GM12878 (cell line): ENCODE measurements at regions not wholly inside any gene's neighbourhood (a gene's known extent, or its start where the extent isn't known, plus 50 kb on each side); places are given as distances from the start of the nearest gene placed in this dataset.

Experiments
- ASH2L ChIP-seq: fragments of 300-600, 200-600 bp; sonication (generic); IDR thresholded peaks from 2 replicates; pipeline ENCODE4 v1.6.1; 2017; ENCODE audit warnings: low read depth, mild to moderate bottlenecking, borderline replicate concordance
- CEBPB ChIP-seq, 2 experiments: fragments of 150-350 bp in 1 of 2; IDR thresholded peaks; 2 replicates each; pipeline ENCODE4 v1.6.1; 2012 to 2014; ENCODE audit warnings: low read depth in 2 of 2, low read length in 2 of 2, borderline replicate concordance in 1 of 2, inconsistent platforms in 1 of 2
- CEBPZ ChIP-seq: fragments of 150-350 bp; IDR thresholded peaks from 2 replicates; pipeline ENCODE4 v1.6.1; 2016; ENCODE audit warnings: low read depth, low read length
- CTCF ChIP-seq, 3 experiments: IDR thresholded peaks in 2 of 3; conservative IDR thresholded peaks in 1 of 3; 2 replicates each; pipeline ENCODE4 v1.5.1; 2011; ENCODE audit warnings: low read depth in 3 of 3, low read length in 3 of 3, mild to moderate bottlenecking in 3 of 3, control low read depth in 2 of 3, moderate library complexity in 2 of 3, inconsistent platforms in 1 of 3, mixed read lengths in 1 of 3; ENCODE audit not compliant: control insufficient read depth in 2 of 3, insufficient read depth in 1 of 3; ENCODE audit errors: extremely low read depth in 1 of 3
- EZH2 ChIP-seq: IDR thresholded peaks from 2 replicates; pipeline ENCODE4 v1.6.1; 2012; ENCODE audit warnings: low read depth, mild to moderate bottlenecking, control low read depth, inconsistent platforms, low read length, borderline replicate concordance; ENCODE audit not compliant: control insufficient read depth
- IRF3 ChIP-seq: fragments of 450-650 bp; IDR thresholded peaks from 2 replicates; pipeline ENCODE4 v1.6.1; 2014; ENCODE audit warnings: mild to moderate bottlenecking
- MEF2B ChIP-seq: fragments of 450-650 bp; IDR thresholded peaks from 2 replicates; pipeline ENCODE4 v1.6.1; 2018; ENCODE audit warnings: mild to moderate bottlenecking, moderate library complexity; ENCODE audit not compliant: partially characterized antibody, poor library complexity, severe bottlenecking
- MTA3 ChIP-seq: IDR thresholded peaks from 2 replicates; pipeline ENCODE4 v1.6.1; 2012; ENCODE audit warnings: low read length, inconsistent platforms, borderline replicate concordance
- MYC ChIP-seq: IDR thresholded peaks from 2 replicates; pipeline ENCODE4 v1.6.1; 2011; ENCODE audit warnings: mild to moderate bottlenecking, low read length, moderate library complexity, inconsistent platforms; ENCODE audit not compliant: insufficient read depth, insufficient replicate concordance, insufficient read length, severe bottlenecking
- POLR2A ChIP-seq: IDR thresholded peaks from 2 replicates; pipeline ENCODE4 v1.6.1; 2011; ENCODE audit warnings: low read depth, mild to moderate bottlenecking, low read length
- SMAD1 ChIP-seq: fragments of 450-650 bp; IDR thresholded peaks from 2 replicates; pipeline ENCODE4 v1.6.1; 2018; ENCODE audit warnings: mild to moderate bottlenecking, low read depth; ENCODE audit not compliant: partially characterized antibody
- STAT3 ChIP-seq: IDR thresholded peaks from 2 replicates; pipeline ENCODE4 v1.6.1; 2011; ENCODE audit warnings: low read depth, low read length, improper control_type of control experiment
- TAF1 ChIP-seq: IDR thresholded peaks from 2 replicates; pipeline ENCODE4 v1.6.1; 2011; ENCODE audit warnings: mild to moderate bottlenecking, low read depth, low read length, borderline replicate concordance
- ZBED1 ChIP-seq: IDR thresholded peaks from 2 replicates; pipeline ENCODE4 v1.6.1; 2016; ENCODE audit warnings: borderline replicate concordance
- TF ChIP-seq, protein P1 (sequence below): fragments of 450-650 bp; conservative IDR thresholded peaks from 2 replicates; pipeline ENCODE4 v1.6.1; 2017; ENCODE audit warnings: mild to moderate bottlenecking, moderate library complexity
- TF ChIP-seq, protein P2 (sequence below): fragments of 450-650 bp; IDR thresholded peaks from 2 replicates; pipeline ENCODE4 v1.6.1; 2016; ENCODE audit warnings: mild to moderate bottlenecking
- TF ChIP-seq, protein P3 (sequence below): fragments of 450-650 bp; IDR thresholded peaks from 2 replicates; pipeline ENCODE4 v1.6.1; 2017; ENCODE audit warnings: mild to moderate bottlenecking

GRCh38 chr1:235050911-235051360 is 77.7 kb downstream of the TOMM20 start (continued):
- no peak for TF ChIP-seq CEBPZ
- TF ChIP-seq CEBPB (IDR thresholded peaks at IDR 0.05; ENCODE audit: borderline replicate concordance in 1 of 2, low read depth in 2 of 2, low read length in 2 of 2), result no peak
- no peak for TF ChIP-seq IRF3
- TF ChIP-seq, protein P1, sequence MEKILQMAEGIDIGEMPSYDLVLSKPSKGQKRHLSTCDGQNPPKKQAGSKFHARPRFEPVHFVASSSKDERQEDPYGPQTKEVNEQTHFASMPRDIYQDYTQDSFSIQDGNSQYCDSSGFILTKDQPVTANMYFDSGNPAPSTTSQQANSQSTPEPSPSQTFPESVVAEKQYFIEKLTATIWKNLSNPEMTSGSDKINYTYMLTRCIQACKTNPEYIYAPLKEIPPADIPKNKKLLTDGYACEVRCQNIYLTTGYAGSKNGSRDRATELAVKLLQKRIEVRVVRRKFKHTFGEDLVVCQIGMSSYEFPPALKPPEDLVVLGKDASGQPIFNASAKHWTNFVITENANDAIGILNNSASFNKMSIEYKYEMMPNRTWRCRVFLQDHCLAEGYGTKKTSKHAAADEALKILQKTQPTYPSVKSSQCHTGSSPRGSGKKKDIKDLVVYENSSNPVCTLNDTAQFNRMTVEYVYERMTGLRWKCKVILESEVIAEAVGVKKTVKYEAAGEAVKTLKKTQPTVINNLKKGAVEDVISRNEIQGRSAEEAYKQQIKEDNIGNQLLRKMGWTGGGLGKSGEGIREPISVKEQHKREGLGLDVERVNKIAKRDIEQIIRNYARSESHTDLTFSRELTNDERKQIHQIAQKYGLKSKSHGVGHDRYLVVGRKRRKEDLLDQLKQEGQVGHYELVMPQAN, result no peak
- TF ChIP-seq MTA3, result no peak
- TF ChIP-seq STAT3, result no peak
- no peak for TF ChIP-seq POLR2A
- TF ChIP-seq ZBED1, result peak; percentile 31; the same call in 1 of the 2 replicates
- TF ChIP-seq, protein P2, sequence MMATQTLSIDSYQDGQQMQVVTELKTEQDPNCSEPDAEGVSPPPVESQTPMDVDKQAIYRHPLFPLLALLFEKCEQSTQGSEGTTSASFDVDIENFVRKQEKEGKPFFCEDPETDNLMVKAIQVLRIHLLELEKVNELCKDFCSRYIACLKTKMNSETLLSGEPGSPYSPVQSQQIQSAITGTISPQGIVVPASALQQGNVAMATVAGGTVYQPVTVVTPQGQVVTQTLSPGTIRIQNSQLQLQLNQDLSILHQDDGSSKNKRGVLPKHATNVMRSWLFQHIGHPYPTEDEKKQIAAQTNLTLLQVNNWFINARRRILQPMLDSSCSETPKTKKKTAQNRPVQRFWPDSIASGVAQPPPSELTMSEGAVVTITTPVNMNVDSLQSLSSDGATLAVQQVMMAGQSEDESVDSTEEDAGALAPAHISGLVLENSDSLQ, result no peak; the same call in 1 of the 2 replicates
- TF ChIP-seq, protein P3, sequence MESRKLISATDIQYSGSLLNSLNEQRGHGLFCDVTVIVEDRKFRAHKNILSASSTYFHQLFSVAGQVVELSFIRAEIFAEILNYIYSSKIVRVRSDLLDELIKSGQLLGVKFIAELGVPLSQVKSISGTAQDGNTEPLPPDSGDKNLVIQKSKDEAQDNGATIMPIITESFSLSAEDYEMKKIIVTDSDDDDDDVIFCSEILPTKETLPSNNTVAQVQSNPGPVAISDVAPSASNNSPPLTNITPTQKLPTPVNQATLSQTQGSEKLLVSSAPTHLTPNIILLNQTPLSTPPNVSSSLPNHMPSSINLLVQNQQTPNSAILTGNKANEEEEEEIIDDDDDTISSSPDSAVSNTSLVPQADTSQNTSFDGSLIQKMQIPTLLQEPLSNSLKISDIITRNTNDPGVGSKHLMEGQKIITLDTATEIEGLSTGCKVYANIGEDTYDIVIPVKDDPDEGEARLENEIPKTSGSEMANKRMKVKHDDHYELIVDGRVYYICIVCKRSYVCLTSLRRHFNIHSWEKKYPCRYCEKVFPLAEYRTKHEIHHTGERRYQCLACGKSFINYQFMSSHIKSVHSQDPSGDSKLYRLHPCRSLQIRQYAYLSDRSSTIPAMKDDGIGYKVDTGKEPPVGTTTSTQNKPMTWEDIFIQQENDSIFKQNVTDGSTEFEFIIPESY, result no peak
- no peak for TF ChIP-seq EZH2
- TF ChIP-seq CTCF (IDR thresholded peaks at IDR 0.05 in 2 of 3, conservative IDR thresholded peaks at IDR 0.05 in 1 of 3; ENCODE audit: control insufficient read depth in 2 of 3, extremely low read depth in 1 of 3, insufficient read depth in 1 of 3, low read depth in 3 of 3, low read length in 3 of 3), result no peak
- TF ChIP-seq ASH2L, result no peak
- peak; percentile 89 for TF ChIP-seq MEF2B
- TF ChIP-seq TAF1, result no peak
- no peak for TF ChIP-seq MYC
- no peak for TF ChIP-seq SMAD1
